Testis (tissue), 2 donors: ENCODE measurements at regions not wholly inside any gene's neighbourhood (a gene's known extent, or its start where the extent isn't known, plus 50 kb on each side); places are given as distances from the start of the nearest gene placed in this dataset.

Source experiments
- DNase-seq: peaks from one replicate; pipeline ENCODE4 v3.0.0-alpha.2; 2019
- H3K27ac ChIP-seq, 2 donors: fragments of 200-600 bp; sonication (generic); one replicate each; pipeline ENCODE4 v1.5.1; 2019
- H3K27me3 ChIP-seq: fragments of 200-600 bp; sonication (generic); one replicate; pipeline ENCODE4 v1.5.1; 2019
- H3K36me3 ChIP-seq: fragments of 200-600 bp; sonication (generic); one replicate; pipeline ENCODE4 v1.5.1; 2017; ENCODE audit warnings: low read depth; ENCODE audit errors: missing control alignments
- H3K4me1 ChIP-seq: fragments of 200-600 bp; sonication (generic); one replicate; pipeline ENCODE4 v1.5.1; 2019
- H3K4me3 ChIP-seq, 2 donors: fragments of 200-600 bp; sonication (generic); one replicate each; pipeline ENCODE4 v1.5.1; 2017 to 2019
- H3K9me3 ChIP-seq: fragments of 200-600 bp; sonication (generic); one replicate; pipeline ENCODE4 v1.5.1; 2017
- CTCF ChIP-seq, 3 experiments: fragments of 450-650 bp in 2 of 3; fragments of 200-600 bp in 1 of 3; sonication (generic) in 1 of 3; IDR thresholded peaks; one replicate each; pipeline ENCODE4 v1.5.1; 2016 to 2019; ENCODE audit warnings: antibody characterized with exemption in 3 of 3, mild to moderate bottlenecking in 2 of 3, moderate library complexity in 1 of 3
- POLR2A ChIP-seq: fragments of 450-650 bp; IDR thresholded peaks from one replicate; pipeline ENCODE4 v1.6.1; 2017; ENCODE audit warnings: antibody characterized with exemption, mild to moderate bottlenecking, moderate library complexity
- WGBS, 2 donors: methylation state at CpG; one replicate each; pipeline ENCODE4 v1.1.5; 2018; 5-methylcytosine and 5-hydroxymethylcytosine counted together
- intact Hi-C: fragments of 100-400 bp; cut with DNase I; formaldehyde crosslinking; loops from one replicate; pipeline ENCODE4 v1.15.1; 2023; ENCODE audit warnings: low total_unique reads

GRCh38 chr2:37779611-37780386 is 108.4 kb upstream of the CDC42EP3 start:
- H3K27me3 ChIP-seq, result no peaks in the 10 kb centered on the region
- no peak overlapping the region for H3K4me3 ChIP-seq
- WGBS, 2 donors, result 94 to 100% methylated on average over 2 of the region's 2 CpGs
- no peak for TF ChIP-seq CTCF (IDR thresholded peaks at IDR 0.05)
- H3K36me3 ChIP-seq, result no peaks in the 10 kb centered on the region
- intact Hi-C loops, result no loop called here
- no peaks in the 10 kb centered on the region for H3K9me3 ChIP-seq
- H3K27ac ChIP-seq, result no peak overlapping the region
- H3K4me1 ChIP-seq, result peaks cover 6% of the 10 kb centered on the region
- no peak for DNase-seq

- WGBS, 2 donors, result 60 to 86% methylated on average over 2 of the region's 2 CpGs
- Histone ChIP-seq H3K4me3 (no peak overlapping the region), H3K4me1 (peaks cover 6% of the 10 kb centered on the region), H3K9me3 (no peaks in the 10 kb centered on the region), H3K27ac (no peak overlapping the region), H3K27me3 (no peaks in the 10 kb centered on the region), H3K36me3 (no peaks in the 10 kb centered on the region)
- no peak for DNase-seq
- intact Hi-C loops, result no loop called here
- no peak for TF ChIP-seq POLR2A
Observed at GRCh38 chr2:37780387-37780676, 108.9 kb upstream of the CDC42EP3 start.

- H3K27me3 ChIP-seq, result no peaks in the 10 kb centered on the region
- no peaks in the 10 kb centered on the region for H3K36me3 ChIP-seq
- H3K9me3 ChIP-seq, result no peaks in the 10 kb centered on the region
- intact Hi-C loops, result no loop called here
- no peak overlapping the region for H3K4me3 ChIP-seq
- TF ChIP-seq POLR2A, result no peak
- TF ChIP-seq CTCF (IDR thresholded peaks at IDR 0.05), result no peak
- no peak for DNase-seq
- H3K27ac ChIP-seq, result no peak overlapping the region
- 94 to 96% methylated on average over 5 of the region's 5 CpGs for WGBS, 2 donors
- H3K4me1 ChIP-seq, result peaks cover 4% of the 10 kb centered on the region
Observed at GRCh38 chr2:37781028-37781427, 109.6 kb upstream of the CDC42EP3 start.

GRCh38 chr2:37782155-37782673 is 110.8 kb upstream of the CDC42EP3 start:
- H3K27ac ChIP-seq, result no peak overlapping the region
- no peak for DNase-seq

More at GRCh38 chr2:37782155-37782673, 110.8 kb upstream of the CDC42EP3 start:
- H3K36me3 ChIP-seq, result no peaks in the 10 kb centered on the region
- no peaks in the 10 kb centered on the region for H3K27me3 ChIP-seq
- H3K4me3 ChIP-seq, result no peak overlapping the region
- H3K4me1 ChIP-seq, result no peaks in the 10 kb centered on the region
- H3K9me3 ChIP-seq, result no peaks in the 10 kb centered on the region
- intact Hi-C loops, result no loop called here
- 92 to 97% methylated on average over 8 of the region's 8 CpGs for WGBS, 2 donors
- TF ChIP-seq CTCF (IDR thresholded peaks at IDR 0.05), result no peak
- TF ChIP-seq POLR2A, result no peak
